GM19455 (cell line): ENCODE measurements at regions not wholly inside any gene's neighbourhood (a gene's known extent, or its start where the extent isn't known, plus 50 kb on each side); places are given as distances from the start of the nearest gene placed in this dataset.
"Not testable (repeated sequence)": the region's sequence is repeated elsewhere in the genome, so short reads cannot be mapped to it uniquely, and the experiment has no call there.

Experiments
- ATAC-seq: cut with Tn5 transposase; IDR thresholded peaks from one replicate; pipeline ENCODE4 v1.9.1; 2021; ENCODE audit not compliant: unreplicated experiment

DNA sequence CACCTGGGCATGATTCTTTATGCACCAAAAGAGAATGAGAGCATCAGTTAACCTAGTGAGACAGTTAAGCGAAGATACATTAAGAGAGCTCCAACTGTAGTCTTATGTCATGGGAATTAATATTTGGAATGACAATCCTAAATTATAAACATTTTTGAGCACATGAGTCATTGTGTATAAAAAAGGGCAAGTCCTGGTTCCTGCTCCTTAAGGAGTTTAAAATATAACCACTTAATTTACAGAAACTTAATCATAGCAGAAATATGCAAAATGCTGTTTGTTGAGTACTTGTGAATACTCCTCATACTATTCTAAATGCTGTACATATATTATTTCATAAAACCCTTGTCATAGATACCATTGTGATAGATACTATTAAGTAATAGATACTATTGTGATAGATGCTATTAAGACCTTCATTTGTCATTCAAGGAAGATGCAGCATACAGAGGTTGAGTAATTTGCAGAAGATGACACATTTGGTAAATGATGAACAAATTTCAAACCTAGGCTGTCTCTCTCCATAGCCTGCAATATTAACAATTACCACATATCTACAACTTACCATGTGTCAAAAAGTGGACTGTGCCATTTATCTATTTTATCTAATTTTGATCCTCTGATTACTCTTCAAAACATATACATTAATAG lies 301.0 kb downstream of the TBC1D4 start:
- no peak for ATAC-seq

DNA sequence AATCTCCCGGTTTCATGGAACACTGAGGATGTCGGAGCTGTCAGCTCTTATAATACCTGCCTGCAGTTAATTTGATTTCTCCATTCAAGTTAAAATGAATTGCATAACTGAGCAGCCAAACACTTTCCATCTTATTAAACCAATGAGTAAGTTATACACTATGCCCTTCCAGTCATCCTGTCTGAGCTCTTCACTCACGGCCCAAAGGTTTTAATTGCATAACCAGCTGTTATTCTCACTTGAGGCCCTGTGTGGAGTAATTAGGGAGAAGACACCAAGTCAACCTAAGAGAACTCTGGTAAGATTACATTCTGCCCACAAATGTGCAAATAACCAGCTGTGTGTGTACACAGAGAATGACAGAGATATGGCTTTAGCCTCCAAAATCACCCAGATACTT lies 303.5 kb downstream of the TBC1D4 start:
- ATAC-seq: no peak

DNA sequence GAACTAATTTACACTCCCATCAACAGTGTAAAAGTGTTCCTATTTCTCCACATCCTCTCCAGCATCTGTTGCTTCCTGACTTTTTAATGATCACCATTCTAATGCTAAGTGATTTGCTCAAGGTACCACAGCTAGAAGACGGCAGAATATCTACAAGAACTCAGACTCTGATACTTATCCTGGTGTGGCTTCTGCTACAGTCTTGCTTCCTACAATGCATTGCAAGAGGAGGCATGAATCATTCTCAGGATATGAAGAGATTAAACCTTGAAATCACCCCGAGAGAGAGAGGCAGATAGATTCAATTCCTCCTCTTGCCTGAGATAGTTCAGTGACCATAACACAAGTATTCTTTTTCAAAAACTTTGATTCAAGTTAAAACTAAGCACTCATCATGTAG lies 306.4 kb downstream of the TBC1D4 start:
- ATAC-seq: no peak

DNA sequence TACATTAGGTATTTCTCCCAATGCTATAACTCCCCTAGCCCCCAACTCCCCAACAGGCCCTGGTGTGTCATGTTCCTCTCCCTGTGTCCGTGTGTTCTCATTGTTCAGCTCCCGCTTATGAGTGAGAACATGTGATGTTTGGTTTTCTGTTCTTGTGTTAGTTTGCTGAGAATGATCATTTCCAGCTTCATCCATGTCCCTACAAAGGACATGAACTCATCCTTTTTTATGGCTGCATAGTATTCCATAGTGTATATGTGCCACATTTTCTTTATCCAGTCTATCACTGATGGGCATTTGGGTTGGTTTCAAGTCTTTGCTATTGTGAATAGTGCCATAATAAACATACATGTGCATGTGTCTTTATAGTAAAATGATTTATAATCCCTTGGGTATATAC lies 306.9 kb downstream of the TBC1D4 start:
- ATAC-seq: not testable (repeated sequence)

DNA sequence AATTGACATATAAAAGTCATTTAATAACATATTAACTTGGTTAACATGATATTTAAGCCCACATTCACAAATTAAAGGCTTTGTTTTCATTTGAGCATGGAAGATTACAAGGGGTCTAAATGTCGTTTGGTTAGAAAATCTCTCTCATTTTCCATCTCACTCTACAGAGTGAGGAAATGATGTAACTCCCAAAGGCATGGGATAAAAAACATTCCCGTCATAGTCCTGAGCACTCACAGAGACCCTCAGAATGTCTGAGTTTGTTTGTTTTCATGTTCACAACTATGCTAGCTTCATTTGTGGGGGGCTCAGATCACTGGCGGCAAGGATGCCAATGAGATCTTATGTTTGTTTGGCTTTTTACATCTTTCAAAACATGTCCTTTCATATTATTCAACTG lies 307.5 kb downstream of the TBC1D4 start:
- no peak for ATAC-seq

DNA sequence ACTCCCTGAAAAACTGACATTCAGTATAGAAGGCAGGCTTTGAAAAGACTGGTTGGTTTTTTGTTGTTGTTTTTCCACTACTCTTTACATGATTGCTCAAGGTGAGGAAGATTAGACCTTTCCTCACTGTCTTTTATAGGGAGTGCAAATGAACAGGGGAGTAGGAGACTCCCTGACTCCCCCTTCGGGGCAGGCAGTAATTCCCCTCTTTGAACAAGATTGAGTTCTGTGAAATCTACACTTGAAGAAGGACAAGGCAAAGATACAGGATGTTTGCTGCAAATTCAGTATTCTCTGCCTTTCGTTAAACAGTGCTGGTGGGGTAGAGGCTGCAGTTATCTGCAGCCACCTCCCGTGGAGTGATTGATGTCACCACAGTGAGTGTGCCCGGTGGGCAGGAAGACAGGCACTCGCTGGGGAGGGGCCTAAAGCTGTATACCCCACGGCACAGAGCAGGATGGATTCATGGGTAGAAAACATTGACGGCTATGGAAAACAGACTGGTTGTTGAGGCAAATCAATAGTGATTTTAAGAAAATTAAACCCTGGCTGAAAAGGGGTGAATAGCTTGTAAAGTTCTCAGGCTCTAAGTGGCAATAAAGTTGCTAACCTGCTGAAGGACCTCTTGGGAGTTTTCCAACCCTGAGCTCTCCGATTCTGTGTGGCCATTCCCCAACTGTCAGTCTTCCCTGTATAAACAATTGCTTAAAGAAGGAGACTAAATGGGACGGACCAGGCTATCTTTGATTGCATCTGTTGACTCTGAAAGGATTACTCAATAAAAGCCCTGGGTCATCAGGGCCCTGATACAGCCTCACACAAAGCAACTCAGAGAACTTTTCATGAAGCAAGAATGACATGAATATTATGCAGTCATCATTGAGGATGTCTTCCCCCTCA lies 308.3 kb downstream of the TBC1D4 start:
- no peak for ATAC-seq

DNA sequence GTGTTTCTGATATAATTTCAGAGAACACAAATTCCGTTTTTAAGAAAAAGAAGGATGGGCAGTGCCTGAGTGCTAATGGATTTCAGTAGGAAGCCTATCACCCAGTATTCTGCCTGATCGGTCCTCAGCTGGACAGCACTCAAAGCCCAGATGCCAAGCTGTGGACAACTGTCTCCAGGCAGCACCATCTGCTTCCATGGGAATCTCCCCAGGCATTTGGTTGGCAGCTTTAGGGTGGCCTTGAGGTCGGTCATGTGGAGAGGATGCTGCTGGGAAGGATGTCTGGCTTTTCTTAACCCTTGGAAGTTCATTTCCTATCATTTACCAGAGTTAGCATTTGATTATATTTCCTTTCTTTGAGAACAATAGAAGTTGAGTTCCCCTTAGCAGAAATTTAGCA lies 311.7 kb downstream of the TBC1D4 start:
- no peak for ATAC-seq

DNA sequence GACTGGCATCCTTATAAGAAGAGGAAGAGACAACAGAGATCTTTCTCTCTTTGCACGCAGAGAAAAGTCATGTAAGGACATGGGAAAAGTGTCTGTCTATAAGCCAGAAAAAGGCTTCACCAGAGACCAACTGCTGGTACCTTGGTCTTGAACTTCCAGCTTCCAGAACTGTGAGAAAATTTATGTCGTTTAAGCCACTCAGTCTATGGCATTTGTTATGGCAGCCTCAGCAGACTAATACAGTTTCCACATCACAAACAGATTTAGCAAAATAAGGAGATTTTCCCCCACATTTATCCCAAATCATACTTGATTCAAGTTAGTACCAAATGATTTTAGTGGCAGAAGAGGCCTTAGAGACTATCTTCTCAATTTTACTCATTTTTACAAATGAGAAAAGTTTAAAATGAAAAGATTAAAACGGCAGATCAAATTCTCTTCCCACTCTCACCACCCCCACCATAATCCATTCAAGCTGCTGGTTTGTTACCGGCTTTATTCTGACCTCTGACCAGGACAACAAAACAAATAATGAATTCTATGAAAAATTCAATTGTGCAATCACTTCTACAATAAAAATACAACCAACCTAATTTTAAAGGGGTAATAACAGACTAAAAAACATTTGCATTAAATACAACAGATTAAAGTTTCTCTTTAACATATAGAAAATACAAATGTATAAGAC lies 316.3 kb downstream of the TBC1D4 start:
- ATAC-seq: no peak

DNA sequence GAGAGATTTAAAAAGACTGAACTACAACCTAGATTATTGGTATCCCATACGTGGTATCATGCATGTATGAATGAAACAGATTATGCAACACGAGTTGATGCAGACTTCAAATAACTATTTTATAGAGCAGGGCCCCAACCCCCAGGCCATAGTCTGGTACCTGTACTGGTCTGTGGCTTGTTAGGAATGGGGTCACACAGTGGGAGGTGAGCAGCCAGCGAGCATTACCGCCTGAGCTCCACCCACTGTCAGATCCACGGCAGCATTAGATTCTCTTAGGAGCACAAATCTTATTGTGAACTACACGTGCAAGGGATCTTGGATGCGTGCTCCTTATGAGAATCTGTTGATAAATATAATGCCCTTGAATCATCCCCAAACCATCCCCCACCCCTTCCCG lies 320.2 kb downstream of the TBC1D4 start:
- ATAC-seq: no peak

DNA sequence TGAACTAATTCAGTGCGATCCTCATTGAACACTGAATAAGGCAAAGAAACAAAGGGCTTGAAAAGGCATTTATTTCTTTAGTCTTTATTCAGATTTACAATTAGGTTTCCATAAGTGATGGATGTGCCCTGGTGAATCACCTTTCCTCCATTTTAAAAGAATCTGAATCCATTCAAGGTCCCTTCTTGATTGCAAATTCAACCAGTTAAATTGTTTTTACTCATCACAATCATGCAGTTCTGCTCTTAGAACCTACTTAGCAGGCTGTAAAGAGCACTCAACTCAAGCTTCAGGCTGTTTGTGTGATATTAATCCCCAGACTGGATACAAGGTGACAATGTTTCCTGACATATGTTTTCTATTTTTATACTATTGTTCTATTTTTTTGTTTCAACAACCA lies 321.0 kb downstream of the TBC1D4 start:
- ATAC-seq: no peak

DNA sequence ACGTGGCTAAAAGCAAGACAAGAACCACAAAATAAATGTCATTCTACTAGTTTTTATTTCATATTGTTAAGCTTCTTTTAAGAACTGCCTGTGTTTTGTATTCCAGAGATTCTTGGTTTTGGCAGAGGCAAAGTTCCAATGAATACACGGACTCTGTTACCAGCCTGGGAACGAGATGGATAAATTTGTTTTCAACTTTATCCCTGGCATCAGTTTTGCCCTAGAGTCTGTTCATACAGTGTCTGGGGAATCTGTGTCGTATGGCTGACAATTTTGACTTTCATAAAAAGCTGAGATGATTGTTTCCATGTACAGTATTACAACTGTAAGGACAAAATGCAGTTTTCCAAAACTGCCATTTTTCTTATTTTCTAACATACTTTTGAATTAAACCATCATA lies 327.6 kb downstream of the TBC1D4 start:
- ATAC-seq: no peak

DNA sequence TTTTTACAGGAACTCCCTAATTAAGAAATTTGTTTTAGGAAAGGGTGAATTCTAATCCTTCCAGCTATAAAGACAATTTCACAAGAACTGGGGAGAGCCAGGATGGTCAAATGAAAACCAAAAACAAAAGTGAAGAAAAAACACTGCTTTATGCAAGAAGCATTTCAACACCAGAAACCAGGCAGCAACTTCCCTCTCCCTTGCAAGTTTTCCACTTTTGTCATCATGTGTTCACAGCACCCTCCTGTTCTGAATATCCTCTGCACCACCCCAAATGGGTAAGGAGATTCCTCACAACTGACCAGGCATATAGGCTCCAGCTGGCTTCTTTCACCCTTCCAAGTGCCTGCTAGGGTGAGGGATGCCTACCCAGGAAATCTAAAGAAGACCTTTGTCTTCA lies 328.1 kb downstream of the TBC1D4 start:
- no peak for ATAC-seq

DNA sequence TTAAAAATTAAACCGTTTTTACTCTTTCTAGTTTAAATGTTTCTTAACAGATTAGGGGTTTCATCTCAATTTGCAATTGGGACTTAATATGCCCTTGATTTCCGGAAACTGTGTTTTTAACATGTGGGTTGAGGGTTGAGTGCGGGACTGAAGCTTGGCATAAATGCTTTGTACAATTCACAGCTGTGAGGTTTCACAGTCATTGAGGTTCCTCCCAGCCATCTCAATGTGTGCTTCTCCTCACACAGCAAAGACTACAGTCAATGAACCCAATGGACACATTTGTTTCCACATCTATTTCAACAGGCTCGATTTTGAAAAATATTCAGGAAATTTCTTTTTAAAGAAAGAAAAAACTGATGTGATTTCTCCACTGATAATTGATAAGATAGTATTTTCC lies 328.6 kb downstream of the TBC1D4 start:
- ATAC-seq: no peak

DNA sequence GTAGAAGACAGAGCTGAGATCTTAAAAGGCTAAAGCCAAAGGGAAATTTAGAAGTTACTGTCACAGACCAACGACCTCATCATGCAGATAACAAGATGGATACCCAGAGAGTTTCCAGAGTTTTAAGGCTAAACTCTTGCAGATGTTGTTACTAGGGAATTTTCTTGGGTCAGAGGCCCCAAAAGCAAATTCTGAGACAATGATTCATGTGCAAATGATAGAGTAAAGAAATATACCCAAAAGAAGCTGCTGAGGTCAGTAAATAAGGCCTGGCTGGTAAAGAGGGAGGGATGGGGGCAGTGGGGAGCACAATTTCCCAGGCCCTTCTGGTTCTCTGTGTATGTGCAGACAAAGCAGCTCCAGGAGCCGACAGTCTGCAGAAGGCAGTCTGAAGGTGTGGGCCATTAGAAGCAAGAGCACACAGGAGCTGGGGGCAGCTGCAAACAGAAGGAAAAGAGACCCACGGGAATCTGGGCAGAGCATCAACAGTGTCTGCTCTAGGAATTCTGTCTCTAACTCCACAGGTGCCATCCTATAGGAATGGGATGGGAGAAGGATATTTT lies 330.8 kb downstream of the TBC1D4 start:
- no peak for ATAC-seq

DNA sequence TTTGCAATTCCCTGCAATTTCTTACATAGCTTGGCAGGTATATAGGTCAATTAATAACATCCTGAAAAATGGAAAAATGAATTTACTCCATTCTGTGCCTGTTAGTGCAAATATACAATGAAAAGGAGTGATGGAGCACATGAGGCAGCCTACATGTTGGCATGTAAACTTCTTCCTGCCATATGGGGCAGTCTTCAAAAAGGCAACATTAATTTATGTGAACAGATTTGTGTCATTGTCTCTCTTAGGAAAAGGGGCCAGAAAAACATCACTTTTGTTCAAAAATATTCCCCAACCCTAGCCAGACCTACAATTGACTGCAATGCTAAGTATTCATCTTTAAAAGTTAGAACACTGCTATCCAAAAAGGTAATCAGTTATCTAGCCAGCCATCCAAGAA lies 332.2 kb downstream of the TBC1D4 start:
- ATAC-seq: no peak

DNA sequence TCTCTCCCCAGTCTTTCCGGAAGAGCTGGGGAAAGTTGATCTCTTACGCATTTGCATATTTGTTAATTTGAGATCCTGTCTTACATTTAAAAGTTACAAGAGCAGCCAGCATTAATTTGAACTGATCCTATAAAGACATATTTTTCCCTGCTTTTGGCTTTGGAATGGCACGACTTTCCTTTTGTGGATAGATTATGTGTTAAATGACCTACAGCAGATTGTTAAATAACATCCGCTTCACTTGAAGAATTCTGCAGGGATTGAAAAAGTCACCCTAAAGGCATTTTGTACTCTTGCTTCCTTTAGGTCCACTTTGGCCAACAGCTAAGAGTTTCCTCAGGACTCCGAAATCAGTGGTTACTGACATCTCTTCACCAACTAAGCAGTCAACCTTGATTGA lies 334.0 kb downstream of the TBC1D4 start:
- ATAC-seq: no peak

DNA sequence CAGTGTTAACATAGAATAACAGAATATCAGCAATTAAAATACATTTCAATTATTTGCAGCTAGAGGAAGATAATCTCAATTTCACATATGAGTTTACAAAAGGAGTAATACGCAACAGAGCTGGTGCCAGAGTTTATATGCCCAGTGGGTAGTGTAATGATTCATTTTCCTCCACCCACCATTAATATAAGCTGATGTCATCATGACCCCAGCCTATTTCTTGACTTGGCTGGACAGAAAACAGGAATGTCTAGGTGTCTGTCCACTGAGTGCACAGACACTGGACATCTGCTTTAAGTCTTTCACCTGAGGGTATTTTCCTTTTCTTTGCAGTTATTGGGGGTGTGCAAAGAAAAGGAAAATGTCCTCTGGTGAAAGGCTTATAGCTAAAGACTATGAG lies 335.5 kb downstream of the TBC1D4 start:
- no peak for ATAC-seq

DNA sequence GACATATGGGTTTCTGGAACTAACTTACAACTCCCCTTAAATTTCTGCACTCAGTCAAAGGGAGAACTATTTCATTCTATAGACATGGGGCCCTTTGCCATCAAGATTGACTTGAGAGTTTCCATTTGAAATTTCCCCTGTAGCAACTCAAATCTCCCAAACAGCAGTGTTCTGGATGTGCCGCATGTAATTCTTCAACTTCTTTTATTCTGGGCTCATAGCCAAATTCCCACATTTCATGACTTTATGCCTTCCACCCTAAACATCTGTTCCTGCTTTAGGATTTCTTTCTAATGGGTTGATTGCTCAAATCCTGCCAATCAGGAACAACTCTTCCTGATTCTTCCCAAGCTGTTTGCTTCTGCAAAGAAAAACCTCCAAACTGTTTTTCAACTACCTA lies 336.0 kb downstream of the TBC1D4 start:
- no peak for ATAC-seq

DNA sequence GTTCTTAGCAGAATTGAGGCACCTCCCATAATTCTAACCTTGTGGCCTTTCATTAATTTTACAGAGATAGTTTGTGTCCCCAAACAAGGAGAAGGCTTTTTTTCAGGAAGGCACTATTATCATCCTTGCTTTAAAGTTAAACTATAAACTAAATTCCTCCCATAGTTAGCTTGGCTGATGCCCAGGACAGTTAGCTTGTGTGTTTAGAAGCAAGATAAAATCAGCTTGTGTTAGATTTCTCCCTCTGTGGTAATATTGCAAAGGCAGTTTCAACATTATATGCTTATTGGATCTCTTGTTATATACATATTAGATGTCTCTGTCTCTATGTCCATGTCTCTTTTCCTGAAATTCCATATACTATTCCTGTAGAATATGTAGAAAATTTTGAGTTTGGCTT lies 342.7 kb downstream of the TBC1D4 start:
- no peak for ATAC-seq

DNA sequence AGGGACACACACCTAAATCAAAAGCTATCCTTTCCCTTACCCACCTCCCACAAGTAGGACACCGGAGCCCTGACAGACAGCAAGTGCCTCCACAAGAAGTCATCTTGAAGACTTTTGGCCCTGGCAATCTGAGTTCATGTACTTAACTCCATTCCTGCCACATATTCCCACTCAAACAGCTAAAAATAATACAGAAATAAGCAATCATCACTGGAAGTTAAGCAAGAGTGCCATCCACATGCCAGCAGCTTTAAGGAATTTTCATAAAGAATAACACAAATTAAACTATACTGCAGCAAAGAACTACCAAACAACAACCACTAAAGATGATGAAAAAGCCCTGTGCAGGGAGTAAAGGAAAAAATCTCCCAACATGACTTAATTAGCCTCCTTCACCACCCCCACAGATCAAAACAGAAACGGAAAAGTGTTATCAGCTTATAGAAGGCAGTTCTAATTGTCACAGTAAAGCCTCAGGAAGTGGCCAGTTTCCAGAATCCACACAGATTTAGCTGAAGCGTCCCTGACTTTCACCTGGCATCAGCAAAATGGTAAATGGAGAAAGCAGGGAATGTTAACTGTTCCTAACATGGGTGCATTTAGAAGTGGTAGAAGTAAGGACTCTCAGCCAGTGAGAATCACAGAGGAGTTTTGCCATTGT lies 343.9 kb downstream of the TBC1D4 start:
- ATAC-seq: no peak

DNA sequence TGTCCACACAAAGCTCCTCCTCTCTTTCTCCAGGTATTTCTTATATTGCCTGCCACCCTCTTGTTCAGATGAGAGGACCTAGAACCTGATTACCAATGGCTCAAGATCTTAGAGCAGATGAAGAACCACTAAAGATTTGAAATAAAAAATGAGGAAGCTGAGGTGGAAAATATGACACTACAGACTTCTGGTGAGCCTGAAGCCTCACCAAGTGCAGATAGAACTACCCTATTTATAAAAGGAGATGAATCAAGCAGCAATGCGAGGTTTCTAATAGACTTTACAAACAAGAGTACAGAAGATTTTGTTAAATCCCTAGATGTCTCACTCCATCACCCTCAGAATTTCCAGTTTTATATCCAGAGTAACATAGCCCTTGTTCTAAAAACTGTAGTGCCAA lies 345.8 kb downstream of the TBC1D4 start:
- ATAC-seq: no peak
